Caki2 (cell line): ENCODE measurements at regions not wholly inside any gene's neighbourhood (a gene's known extent, or its start where the extent isn't known, plus 50 kb on each side); places are given as distances from the start of the nearest gene placed in this dataset.

ENCODE experiments used
- DNase-seq: peaks from one replicate; pipeline ENCODE4 v3.0.0-alpha.2; 2015; ENCODE audit warnings: low read depth
- in situ Hi-C: cut with HindIII; loops from 2 replicates; pipeline ENCODE4 v1.10.0; 2016; ENCODE audit warnings: low sequenced_read_pairs, low pct_unique_long_range_greater_than_20kb, mixed read lengths

GRCh38 chr20:11333634-11334033, 584.1 kb upstream of the BTBD3 start:
- in situ Hi-C loops, result no loop called here
- no peak for DNase-seq

- no peak for DNase-seq
- in situ Hi-C loops, result no loop called here
These were observed 580.1 kb upstream of the BTBD3 start for GRCh38 chr20:11337361-11338130.

GRCh38 chr20:11338496-11339306, 579.0 kb upstream of the BTBD3 start:
- in situ Hi-C loops, result no loop called here
- DNase-seq, result peak; percentile 33

GRCh38 chr20:11344939-11345338, 572.8 kb upstream of the BTBD3 start:
- DNase-seq, result no peak

GRCh38 chr20:11347738-11348137, 570.0 kb upstream of the BTBD3 start:
- in situ Hi-C loops, result no loop called here
- DNase-seq, result no peak

More at GRCh38 chr20:11344939-11345338, 572.8 kb upstream of the BTBD3 start:
- in situ Hi-C loops, result no loop called here

- in situ Hi-C loops, result no loop called here
- DNase-seq, result no peak
These were observed 567.3 kb upstream of the BTBD3 start for GRCh38 chr20:11350126-11351005.

GRCh38 chr20:11352041-11352440, 565.7 kb upstream of the BTBD3 start:
- DNase-seq, result no peak
- in situ Hi-C loops, result no loop called here

- DNase-seq, result no peak
- in situ Hi-C loops, result no loop called here
These were observed 562.8 kb upstream of the BTBD3 start for GRCh38 chr20:11354846-11355245.

- no peak for DNase-seq
- in situ Hi-C loops, result no loop called here
These were observed 562.3 kb upstream of the BTBD3 start for GRCh38 chr20:11355345-11355744.

GRCh38 chr20:11356061-11356460, 561.6 kb upstream of the BTBD3 start:
- DNase-seq, result no peak
- in situ Hi-C loops, result no loop called here

GRCh38 chr20:11362450-11362849, 555.2 kb upstream of the BTBD3 start:
- in situ Hi-C loops, result no loop called here
- DNase-seq, result no peak

- DNase-seq, result no peak
- in situ Hi-C loops, result no loop called here
These were observed 553.0 kb upstream of the BTBD3 start for GRCh38 chr20:11364736-11365135.

- no peak for DNase-seq
- in situ Hi-C loops, result no loop called here
These were observed 551.0 kb upstream of the BTBD3 start for GRCh38 chr20:11366660-11367059.

GRCh38 chr20:11368499-11368898, 549.2 kb upstream of the BTBD3 start:
- DNase-seq, result no peak
- in situ Hi-C loops, result no loop called here

- no peak for DNase-seq
- in situ Hi-C loops, result no loop called here
These were observed 548.6 kb upstream of the BTBD3 start for GRCh38 chr20:11368965-11369711.

GRCh38 chr20:11371831-11372230, 545.9 kb upstream of the BTBD3 start:
- in situ Hi-C loops, result no loop called here
- DNase-seq, result no peak

- in situ Hi-C loops, result no loop called here
- no peak for DNase-seq
These were observed 544.6 kb upstream of the BTBD3 start for GRCh38 chr20:11372876-11373790.
